Naive B cell (primary cell): ENCODE measurements at regions not wholly inside any gene's neighbourhood (a gene's known extent, or its start where the extent isn't known, plus 50 kb on each side); places are given as distances from the start of the nearest gene placed in this dataset.
A peak's percentile ranks its signal among the peaks of the same experiment; 100 is the strongest.

Source experiments
- ATAC-seq, 2 donors: fragments of 150-1000 bp; cut with Tn5 transposase; 2 replicates each; pipeline ENCODE4 v1.10.0; 2021; ENCODE audit warnings: low read depth in 2 of 2, mild to moderate bottlenecking in 2 of 2, moderate library complexity in 2 of 2
- DNase-seq: peaks from one replicate; pipeline ENCODE4 v3.0.0; 2022
- H3K27ac Mint-ChIP-seq, 6 donors: one replicate each; pipeline ENCODE4 v1.8.0; 2020 to 2022; ENCODE audit warnings: mild to moderate bottlenecking in 6 of 6, mixed read lengths in 6 of 6, moderate library complexity in 5 of 6, inconsistent platforms in 2 of 6
- H3K27me3 Mint-ChIP-seq, 3 donors: one replicate each; pipeline ENCODE4 v1.8.0; 2021 to 2022; ENCODE audit warnings: mixed read lengths in 3 of 3, mild to moderate bottlenecking in 1 of 3
- H3K36me3 Mint-ChIP-seq, 2 donors: one replicate each; pipeline ENCODE4 v1.8.0; 2020 to 2022; ENCODE audit warnings: mixed read lengths in 2 of 2, inconsistent platforms in 1 of 2, mild to moderate bottlenecking in 1 of 2
- H3K4me1 Mint-ChIP-seq, 3 donors: one replicate each; pipeline ENCODE4 v1.8.0; 2020 to 2022; ENCODE audit warnings: mixed read lengths in 3 of 3, inconsistent platforms in 1 of 3, mild to moderate bottlenecking in 1 of 3, moderate library complexity in 1 of 3
- H3K4me3 Mint-ChIP-seq, 8 donors: one replicate each; pipeline ENCODE4 v1.8.0; 2020 to 2022; ENCODE audit warnings: mild to moderate bottlenecking in 8 of 8, mixed read lengths in 8 of 8, moderate library complexity in 8 of 8, inconsistent platforms in 2 of 8
- H3K9me3 Mint-ChIP-seq, 7 donors: one replicate each; pipeline ENCODE4 v1.8.0; 2020 to 2022; ENCODE audit warnings: mixed read lengths in 7 of 7, mild to moderate bottlenecking in 5 of 7, inconsistent platforms in 2 of 7, moderate library complexity in 1 of 7

DNA sequence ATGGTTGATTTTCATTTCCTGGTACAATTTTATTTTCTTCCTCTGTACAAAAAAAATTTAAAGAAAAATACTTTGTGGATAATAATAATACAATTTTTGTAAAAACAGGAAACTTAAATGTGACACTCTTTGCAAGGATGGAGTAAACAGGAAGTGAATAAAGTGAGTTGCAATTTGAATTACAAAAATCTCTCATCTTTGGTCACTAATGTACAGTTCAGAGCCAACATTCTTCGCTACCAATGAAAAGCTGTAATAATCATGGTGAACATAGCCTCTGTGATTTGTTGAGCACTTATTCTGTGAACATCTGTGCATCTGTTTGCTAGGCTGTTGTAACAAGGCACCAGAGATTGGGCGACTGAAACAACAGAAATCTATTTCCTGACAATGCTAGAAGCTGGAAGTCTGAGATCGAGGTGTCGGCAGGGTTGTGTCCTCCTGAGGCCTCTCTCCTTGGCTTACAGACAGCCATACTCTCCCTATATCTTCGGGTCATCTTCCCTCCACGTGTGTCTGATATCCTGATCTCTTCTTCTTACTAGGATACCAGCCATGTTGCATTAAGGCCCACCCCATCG, 295.3 kb upstream of the KLF6 start:
- Mint-ChIP-seq H3K27me3 (peaks cover 0 to 3% (median 0%) of the 10 kb centered on the region in 3 donors), H3K36me3 (no peaks in the 10 kb centered on the region), H3K9me3 (no peaks in the 10 kb centered on the region), H3K27ac (peak overlapping the region in 3 of 6 donors; percentile 12 to 72 (median 63)), H3K4me3 (peak overlapping the region in 4 of 8 donors; percentile 1 to 40 (median 8)), H3K4me1 (peaks cover 13 to 18% (median 17%) of the 10 kb centered on the region in 3 donors)
- ATAC-seq (no peak), DNase-seq (no peak)

DNA sequence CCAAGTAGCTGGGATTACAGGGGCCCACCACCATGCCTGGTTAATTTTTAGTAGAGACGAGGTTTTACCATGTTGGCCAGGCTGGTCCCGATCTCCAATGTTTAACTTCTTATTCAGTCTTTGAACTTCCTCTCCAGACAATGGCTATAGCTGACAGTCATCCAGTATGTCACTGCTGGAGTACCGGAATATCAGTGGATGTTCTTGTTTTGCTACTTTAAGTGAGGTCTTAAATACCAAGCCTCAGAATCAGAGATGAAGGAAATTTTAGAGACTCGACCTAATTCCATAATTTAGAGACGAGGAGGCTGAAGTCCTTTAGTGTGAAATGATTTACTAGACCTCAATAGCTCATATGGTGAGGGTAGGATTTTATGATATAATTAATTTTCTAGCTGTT, 294.8 kb upstream of the KLF6 start:
- H3K36me3 Mint-ChIP-seq: no peaks in the 10 kb centered on the region
- H3K27ac Mint-ChIP-seq: no peak overlapping the region
- no peaks in the 10 kb centered on the region for H3K9me3 Mint-ChIP-seq
- H3K4me1 Mint-ChIP-seq: peaks cover 13 to 18% (median 18%) of the 10 kb centered on the region in 3 donors
- H3K27me3 Mint-ChIP-seq: peaks cover 0 to 3% (median 2%) of the 10 kb centered on the region in 3 donors
- ATAC-seq (no peak), DNase-seq (no peak)
- peak overlapping the region in 1 of 8 donors; percentile 15 for H3K4me3 Mint-ChIP-seq

DNA sequence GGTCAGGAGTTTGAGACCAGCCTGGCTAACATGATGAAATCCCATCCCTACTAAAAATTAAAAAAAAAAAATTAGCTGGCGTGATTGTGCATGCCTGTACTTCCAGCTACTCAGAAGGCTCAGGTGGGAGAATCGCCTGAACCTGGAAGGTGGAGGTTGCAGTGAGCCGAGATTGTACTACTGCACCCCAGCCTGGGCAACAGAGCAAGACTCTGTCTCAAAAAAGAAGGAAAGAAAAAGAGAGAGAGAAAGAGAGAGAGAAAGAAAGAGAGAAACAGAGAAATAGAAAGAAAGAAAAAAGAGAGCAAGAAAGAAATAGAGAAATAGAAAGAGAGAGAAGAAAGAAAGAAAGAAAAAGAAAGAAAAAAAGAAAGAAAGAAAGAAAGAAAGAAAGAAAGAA, 292.8 kb upstream of the KLF6 start:
- no peaks in the 10 kb centered on the region for H3K36me3 Mint-ChIP-seq
- H3K27me3 Mint-ChIP-seq: peaks cover 0 to 5% (median 3%) of the 10 kb centered on the region in 3 donors
- DNase-seq: no peak
- no peaks in the 10 kb centered on the region for H3K9me3 Mint-ChIP-seq
- ATAC-seq: no peak
- H3K4me1 Mint-ChIP-seq: peaks cover 13 to 21% (median 18%) of the 10 kb centered on the region in 3 donors
- peak overlapping the region in 3 of 6 donors; percentile 32 to 85 (median 84) for H3K27ac Mint-ChIP-seq
- H3K4me3 Mint-ChIP-seq: no peak overlapping the region

DNA sequence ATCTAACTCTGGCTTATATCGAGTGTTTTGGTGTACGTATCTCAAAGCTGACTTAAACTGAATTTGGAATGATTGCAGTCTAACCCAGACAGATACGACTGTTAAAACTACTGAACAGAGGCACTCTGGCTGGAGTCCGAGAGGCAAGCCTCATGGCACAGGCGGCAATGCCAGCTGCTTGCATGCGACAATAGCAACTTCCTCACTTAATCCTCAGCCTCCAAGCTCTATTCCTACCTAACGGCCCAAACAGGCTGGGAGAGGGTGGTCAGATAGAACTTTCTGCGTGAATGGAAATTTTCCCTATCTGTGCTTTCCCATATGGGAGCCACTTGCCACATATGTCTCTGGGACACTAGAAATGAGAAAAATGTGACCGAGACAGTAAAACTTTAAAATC, 292.0 kb upstream of the KLF6 start:
- peaks cover 13 to 21% (median 18%) of the 10 kb centered on the region in 3 donors for H3K4me1 Mint-ChIP-seq
- DNase-seq (no peak), ATAC-seq (no peak)
- H3K27me3 Mint-ChIP-seq: peaks cover 0 to 5% (median 3%) of the 10 kb centered on the region in 3 donors
- no peaks in the 10 kb centered on the region for H3K9me3 Mint-ChIP-seq
- H3K27ac Mint-ChIP-seq: peak overlapping the region in 1 of 6 donors; percentile 32
- no peaks in the 10 kb centered on the region for H3K36me3 Mint-ChIP-seq
- H3K4me3 Mint-ChIP-seq: no peak overlapping the region

DNA sequence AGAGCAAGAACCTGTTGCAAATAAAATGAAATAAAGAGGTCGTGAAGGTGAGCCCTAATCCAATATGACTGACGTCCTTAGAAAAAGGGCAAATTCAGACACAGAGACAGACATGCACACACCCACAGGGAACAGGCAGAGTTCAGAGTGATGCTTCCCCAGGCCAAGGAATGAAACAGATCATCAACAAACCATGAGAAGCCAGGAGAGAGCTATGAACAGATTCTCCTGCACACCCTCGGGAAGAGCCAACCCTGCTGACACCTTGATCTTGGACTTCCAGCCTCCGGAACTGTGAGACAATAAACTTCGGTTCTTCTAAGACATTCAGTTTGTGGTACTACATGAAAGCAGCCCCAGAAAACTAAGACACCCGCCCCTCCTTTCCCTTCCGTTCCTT, 290.4 kb upstream of the KLF6 start:
- H3K36me3 Mint-ChIP-seq: no peaks in the 10 kb centered on the region
- H3K4me1 Mint-ChIP-seq: peaks cover 10 to 17% (median 12%) of the 10 kb centered on the region in 3 donors
- ATAC-seq (no peak), DNase-seq (no peak)
- H3K27ac Mint-ChIP-seq: peak overlapping the region in 1 of 6 donors; percentile 13
- H3K27me3 Mint-ChIP-seq: peaks cover 0 to 5% (median 3%) of the 10 kb centered on the region in 3 donors
- H3K9me3 Mint-ChIP-seq: no peaks in the 10 kb centered on the region
- H3K4me3 Mint-ChIP-seq: no peak overlapping the region

DNA sequence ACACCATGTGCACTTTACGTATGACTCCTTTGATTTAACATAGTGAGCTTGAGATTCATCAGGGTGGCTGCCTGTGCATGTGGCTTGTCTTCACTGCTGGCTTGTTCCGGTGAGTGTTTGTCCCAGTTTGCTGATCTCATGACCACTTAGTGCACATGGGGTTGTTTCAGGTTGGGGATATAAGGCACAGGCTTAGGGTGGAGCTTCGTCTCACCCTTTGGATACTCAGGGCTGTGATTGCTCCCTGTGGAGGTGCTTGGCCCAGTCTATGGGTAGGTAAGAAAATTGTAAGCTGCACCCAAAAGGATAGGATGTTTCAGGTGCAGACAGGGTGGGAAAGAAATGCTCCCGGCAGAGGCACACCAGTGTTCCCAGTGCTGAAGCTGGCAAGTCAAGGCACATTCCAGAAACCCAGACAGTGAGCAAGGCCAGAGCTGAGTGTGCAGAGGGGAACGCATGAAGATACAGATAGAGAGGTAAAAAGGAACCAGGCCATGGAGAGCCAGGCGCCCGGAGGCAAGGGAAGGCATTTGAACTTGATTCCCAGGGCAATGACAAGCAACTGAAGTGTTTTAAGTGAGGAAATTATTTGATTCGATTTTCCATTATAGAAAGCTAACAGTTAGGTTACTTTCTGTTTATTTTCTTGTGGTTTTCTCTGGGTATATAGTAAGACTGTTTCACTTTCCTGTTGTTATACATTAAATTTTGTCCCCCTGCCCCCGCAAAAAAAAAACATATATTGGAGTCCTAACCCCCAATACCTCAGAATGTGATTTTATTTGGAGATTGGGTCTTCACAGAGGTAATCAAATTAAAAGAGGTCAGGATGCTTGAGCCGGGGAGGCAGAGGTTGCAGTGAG, 289.8 kb upstream of the KLF6 start:
- DNase-seq: no peak
- H3K4me1 Mint-ChIP-seq: peaks cover 3 to 11% (median 5%) of the 10 kb centered on the region in 3 donors
- no peaks in the 10 kb centered on the region for H3K36me3 Mint-ChIP-seq
- H3K27me3 Mint-ChIP-seq: peaks cover 0 to 5% (median 3%) of the 10 kb centered on the region in 3 donors
- no peak for ATAC-seq
- H3K9me3 Mint-ChIP-seq: no peaks in the 10 kb centered on the region
- peak overlapping the region in 3 of 6 donors; percentile 13 to 61 (median 49) for H3K27ac Mint-ChIP-seq
- H3K4me3 Mint-ChIP-seq: no peak overlapping the region

DNA sequence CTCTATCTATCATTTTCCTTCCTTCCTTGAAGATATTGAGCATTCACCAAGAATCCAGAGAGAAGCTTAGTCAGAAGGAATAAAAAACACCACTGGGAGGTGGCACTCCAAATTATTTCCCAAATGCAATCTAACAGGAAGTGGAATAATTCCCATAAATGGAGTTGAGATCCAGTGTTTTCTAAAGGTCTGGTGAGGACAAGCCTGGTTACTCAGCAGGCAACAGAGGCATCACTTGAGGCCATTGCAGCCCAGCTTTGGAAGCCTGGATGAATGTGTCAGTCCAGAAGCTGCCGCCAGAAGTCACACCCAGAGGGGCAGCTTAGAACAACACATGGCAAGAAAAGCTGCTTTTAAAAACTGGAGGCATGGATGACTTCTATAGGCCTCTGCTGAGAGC, 288.9 kb upstream of the KLF6 start:
- H3K4me1 Mint-ChIP-seq: peaks cover 0 to 5% (median 0%) of the 10 kb centered on the region in 3 donors
- no peaks in the 10 kb centered on the region for H3K36me3 Mint-ChIP-seq
- ATAC-seq (no peak), DNase-seq (no peak)
- H3K27me3 Mint-ChIP-seq: peaks cover 0 to 5% (median 3%) of the 10 kb centered on the region in 3 donors
- peak overlapping the region in 2 of 6 donors; percentile 15 to 24 for H3K27ac Mint-ChIP-seq
- no peaks in the 10 kb centered on the region for H3K9me3 Mint-ChIP-seq
- no peak overlapping the region for H3K4me3 Mint-ChIP-seq

DNA sequence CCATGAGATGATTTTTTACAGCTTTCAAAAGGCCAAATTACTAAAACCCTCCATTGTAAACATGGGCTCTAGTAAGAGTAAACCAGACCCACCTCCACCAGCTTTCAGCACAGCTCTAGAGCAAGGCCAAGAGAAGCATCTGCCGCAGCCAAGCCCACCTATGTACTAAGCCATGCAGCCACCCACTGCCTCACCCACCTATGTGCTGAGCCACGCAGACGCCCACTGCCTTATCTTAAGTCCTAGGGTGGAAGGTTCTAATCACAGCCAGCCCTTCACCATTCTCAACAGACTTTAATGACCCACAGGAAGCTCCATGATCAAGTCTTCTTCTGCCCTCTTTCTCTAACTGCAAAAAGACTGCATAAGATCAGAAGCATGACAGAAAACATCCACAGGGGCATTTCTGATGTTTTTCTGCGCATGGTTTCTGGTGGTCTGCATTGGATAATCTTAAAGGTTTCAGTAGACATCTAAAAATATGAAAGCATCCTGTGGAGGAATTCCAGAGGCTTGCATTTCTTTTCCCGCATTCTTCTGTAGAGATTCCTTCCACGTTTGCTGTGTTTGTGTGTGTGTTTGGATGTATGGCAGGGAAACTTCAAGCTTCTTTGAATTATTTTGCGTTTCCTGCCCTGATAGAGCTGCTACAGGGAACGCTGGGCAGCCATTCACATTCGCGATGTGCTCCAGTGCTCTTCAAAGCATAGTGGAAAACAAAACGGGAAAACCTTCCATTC, 286.1 kb upstream of the KLF6 start:
- peaks cover 0 to 5% (median 3%) of the 10 kb centered on the region in 3 donors for H3K27me3 Mint-ChIP-seq

DNA sequence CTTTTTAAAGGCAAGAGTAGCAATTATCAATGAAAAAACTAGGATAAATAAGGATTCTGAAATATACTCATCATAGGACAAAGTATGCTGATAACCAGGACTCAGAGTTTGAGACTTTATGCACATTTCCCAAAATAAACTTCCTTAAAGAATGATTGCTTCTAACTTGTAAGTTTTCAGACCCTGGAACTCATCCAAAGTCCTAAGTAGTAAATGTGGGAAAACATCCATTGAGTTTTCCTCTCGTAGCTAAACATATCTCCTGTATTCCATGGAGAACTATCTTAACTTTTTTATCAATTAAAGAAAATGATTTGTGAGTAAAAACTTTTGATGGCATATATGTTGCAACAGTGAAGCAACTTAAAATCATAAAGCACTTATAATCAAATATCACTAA, 285.2 kb upstream of the KLF6 start:
- Mint-ChIP-seq H3K27ac (no peak overlapping the region), H3K36me3 (no peaks in the 10 kb centered on the region), H3K9me3 (no peaks in the 10 kb centered on the region), H3K27me3 (peaks cover 0 to 5% (median 0%) of the 10 kb centered on the region in 3 donors), H3K4me1 (peaks cover 0 to 5% (median 3%) of the 10 kb centered on the region in 3 donors), H3K4me3 (no peak overlapping the region)
- DNase-seq: no peak
- no peak for ATAC-seq

More for the DNA sequence above, 286.1 kb upstream of the KLF6 start:
- no peaks in the 10 kb centered on the region for H3K9me3 Mint-ChIP-seq
- no peak overlapping the region for H3K4me3 Mint-ChIP-seq
- H3K36me3 Mint-ChIP-seq: no peaks in the 10 kb centered on the region
- peaks cover 0 to 5% (median 0%) of the 10 kb centered on the region in 3 donors for H3K4me1 Mint-ChIP-seq
- peak overlapping the region in 2 of 6 donors; percentile 42 to 52 for H3K27ac Mint-ChIP-seq
- ATAC-seq (no peak), DNase-seq (no peak)

DNA sequence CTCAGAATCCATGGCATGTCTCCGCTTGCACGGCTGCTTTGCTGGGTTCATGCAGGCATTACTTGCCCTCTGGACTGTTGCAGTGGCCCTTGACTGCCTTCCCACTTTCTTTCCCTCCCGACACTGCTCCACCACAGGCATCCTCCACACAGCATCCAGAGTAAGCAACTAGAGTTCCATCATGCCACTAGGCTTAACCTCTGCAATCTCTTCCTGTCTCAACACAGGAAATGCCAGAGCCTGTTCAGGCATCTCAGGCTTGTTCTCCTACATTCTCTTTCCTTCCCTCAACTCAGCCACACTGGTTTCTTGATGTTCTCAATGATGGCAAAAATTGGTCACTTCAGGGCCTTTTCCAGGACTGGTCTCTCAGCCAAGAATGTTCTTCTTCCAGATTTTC, 284.5 kb upstream of the KLF6 start:
- no peak overlapping the region for H3K27ac Mint-ChIP-seq
- H3K27me3 Mint-ChIP-seq: peaks cover 0 to under 1% (median 0%) of the 10 kb centered on the region in 3 donors
- no peak overlapping the region for H3K4me3 Mint-ChIP-seq
- ATAC-seq (no peak), DNase-seq (no peak)
- H3K36me3 Mint-ChIP-seq: no peaks in the 10 kb centered on the region
- peaks cover 0 to 3% (median under 1%) of the 10 kb centered on the region in 3 donors for H3K4me1 Mint-ChIP-seq
- no peaks in the 10 kb centered on the region for H3K9me3 Mint-ChIP-seq

DNA sequence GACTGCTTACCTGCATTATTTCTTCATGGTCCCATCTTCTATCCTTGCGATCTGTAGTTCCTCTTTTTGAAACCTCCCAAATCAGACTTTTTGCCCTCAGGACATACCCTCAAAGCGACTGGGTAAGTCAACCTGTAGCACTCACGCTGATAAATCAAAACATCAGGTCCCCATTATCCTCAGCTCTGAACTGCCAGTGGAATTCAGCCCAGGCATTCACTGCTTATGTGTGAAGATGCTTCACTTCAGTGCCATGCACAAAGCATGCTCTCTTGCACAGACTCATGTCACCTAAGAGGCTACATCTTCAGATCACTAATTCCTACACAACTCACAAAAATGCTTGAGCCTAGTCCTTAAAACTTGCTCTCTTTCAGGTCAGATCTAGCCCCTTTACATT, 283.6 kb upstream of the KLF6 start:
- H3K36me3 Mint-ChIP-seq: no peaks in the 10 kb centered on the region
- H3K27ac Mint-ChIP-seq: no peak overlapping the region

DNA sequence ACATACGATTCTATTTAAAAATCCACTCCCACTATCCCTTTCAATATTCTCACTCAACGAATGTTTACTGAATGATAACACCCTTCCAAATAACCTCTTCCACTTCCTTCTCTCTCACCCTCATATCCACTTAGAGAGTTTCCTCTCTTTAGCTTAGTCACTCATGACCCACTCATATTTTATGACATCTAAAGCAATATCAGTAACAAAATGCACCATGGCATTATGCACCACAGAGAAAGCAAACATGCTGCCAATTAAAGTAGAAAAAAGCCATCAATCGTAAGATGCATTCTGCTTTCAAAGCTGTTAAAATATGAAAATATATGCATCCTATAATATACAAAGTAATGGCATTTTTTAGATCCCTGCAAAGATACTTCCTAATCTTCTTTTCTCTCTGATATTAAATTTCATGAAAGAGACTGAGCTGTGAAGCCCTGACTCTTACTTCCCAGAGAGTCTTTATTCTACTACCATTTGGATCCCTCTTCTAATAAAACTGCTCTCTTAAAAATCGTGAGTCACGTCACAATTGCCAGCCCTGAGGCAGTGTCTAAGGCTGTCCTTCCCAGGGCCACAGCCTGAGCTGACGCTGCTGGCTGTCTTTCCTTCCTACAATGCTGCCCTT, 283.0 kb upstream of the KLF6 start:
- Mint-ChIP-seq H3K4me1 (peaks cover 0 to 4% (median 4%) of the 10 kb centered on the region in 3 donors), H3K4me3 (no peak overlapping the region), H3K9me3 (no peaks in the 10 kb centered on the region), H3K36me3 (no peaks in the 10 kb centered on the region), H3K27ac (no peak overlapping the region), H3K27me3 (no peaks in the 10 kb centered on the region)
- DNase-seq (no peak), ATAC-seq (no peak)

More for the DNA sequence above, 283.6 kb upstream of the KLF6 start:
- Mint-ChIP-seq H3K27me3 (no peaks in the 10 kb centered on the region), H3K4me3 (no peak overlapping the region), H3K4me1 (peaks cover 0 to 4% (median 3%) of the 10 kb centered on the region in 3 donors), H3K9me3 (no peaks in the 10 kb centered on the region)
- ATAC-seq (no peak), DNase-seq (no peak)

DNA sequence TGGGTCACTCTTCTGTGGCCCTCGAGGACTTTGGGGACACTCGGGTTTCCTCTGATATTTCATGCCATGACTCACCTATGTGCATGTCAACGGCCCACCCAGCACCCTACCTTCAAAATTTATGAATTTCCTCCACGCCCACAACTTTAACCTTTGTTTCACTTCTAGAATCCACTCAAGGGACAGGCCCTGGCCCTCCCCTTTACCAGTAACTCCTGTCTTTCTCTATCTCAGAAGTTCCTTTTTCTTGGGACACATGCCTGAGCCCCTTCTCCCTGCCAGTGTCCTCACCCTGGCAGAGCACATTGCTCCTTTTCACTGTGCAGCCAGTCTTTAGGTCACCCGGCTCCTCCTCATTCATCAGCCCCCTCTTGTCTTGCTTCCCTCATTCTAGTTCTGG, 282.5 kb upstream of the KLF6 start:
- H3K27me3 Mint-ChIP-seq: no peaks in the 10 kb centered on the region
- H3K9me3 Mint-ChIP-seq: no peaks in the 10 kb centered on the region
- DNase-seq (peak; percentile 25), ATAC-seq (peak; percentile 43 to 67)
- H3K4me1 Mint-ChIP-seq: peaks cover 0 to 5% (median 4%) of the 10 kb centered on the region in 3 donors
- H3K4me3 Mint-ChIP-seq: no peak overlapping the region
- no peaks in the 10 kb centered on the region for H3K36me3 Mint-ChIP-seq
- no peak overlapping the region for H3K27ac Mint-ChIP-seq
